ENCODE measurements at regions not wholly inside any gene's neighbourhood (a gene's known extent, or its start where the extent isn't known, plus 50 kb on each side); places are given as distances from the start of the nearest gene placed in this dataset.

- DNase-seq (ENCODE audit: extremely low read depth, low read depth), result no peak
Measured at GRCh38 chr10:58968389-58968755, 208.1 kb upstream of the PHYHIPL start.

DNA sequence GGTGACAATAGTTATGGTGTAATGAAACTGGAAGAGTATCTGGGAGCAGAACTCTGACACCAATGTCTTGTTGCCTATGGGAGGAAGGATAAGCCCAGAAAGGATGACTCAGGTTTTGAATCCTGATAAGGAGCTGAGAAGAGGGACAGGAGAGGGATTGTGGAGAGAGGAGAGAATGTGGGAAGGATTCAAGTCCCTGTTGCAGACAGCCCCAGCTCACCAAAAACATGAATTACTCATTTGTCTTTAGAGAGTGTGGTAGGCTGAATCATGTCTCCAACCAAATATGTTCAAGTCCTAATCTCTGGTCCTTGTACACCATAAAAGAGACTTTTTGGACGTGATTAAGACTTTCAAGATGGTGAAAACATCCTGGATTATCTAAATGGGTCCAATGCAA, 206.9 kb upstream of the PHYHIPL start:
- no peak for DNase-seq (ENCODE audit: extremely low read depth, low read depth)

- no peak for DNase-seq (ENCODE audit: extremely low read depth, low read depth)
Measured at GRCh38 chr10:58970160-58970915, 206.1 kb upstream of the PHYHIPL start.

DNA sequence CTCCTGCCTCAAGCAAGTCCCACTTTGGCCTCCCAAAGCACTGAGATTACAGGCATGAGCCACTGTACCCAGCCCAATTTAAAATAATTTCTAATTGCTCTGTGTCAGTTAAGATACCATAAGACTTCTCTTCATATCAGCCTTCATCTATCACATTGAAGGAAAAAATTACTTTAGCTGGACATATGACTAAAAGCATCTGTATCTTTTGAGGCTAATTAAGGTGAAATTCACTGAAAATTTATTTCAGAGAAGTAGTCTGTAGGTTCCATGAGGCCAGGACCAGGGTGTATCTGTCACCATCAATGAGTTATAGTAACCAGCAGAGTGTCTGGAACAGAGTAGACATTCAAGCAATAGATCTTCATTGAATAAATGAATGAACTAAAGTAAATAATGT, 205.2 kb upstream of the PHYHIPL start:
- no peak for DNase-seq (ENCODE audit: extremely low read depth, low read depth)

DNA sequence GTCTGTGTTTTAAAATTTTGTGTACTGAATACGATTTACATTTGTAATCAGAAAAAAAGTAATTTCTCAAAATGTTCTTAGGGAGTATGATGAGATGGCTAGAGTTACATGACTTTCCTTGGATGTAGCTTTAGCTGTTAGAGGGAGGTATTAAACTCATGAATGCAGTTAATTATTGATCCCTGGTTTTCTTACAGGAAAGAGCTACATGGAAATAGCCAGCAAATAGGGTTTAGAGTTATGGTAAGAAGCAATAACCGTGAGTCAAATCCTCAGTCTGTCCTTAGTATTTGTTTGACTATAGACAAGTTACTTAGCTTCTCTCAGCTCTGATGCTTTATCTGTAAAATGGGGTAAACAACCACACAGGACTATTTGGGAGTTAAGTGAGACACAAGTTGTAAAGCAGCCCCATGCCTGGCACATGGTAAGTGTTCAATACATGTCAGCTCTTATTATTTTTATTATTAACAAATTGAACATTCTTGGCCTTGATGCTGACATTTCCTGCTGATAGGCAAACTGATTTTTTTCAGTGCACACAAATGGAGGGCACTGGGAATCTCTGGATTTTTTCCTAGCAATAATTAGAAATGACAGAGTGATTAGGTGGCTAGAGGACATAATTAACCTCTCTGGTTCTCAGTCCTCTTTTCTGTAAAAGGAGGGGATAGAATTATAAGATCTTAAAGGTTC, 204.5 kb upstream of the PHYHIPL start:
- no peak for DNase-seq (ENCODE audit: extremely low read depth, low read depth)

DNA sequence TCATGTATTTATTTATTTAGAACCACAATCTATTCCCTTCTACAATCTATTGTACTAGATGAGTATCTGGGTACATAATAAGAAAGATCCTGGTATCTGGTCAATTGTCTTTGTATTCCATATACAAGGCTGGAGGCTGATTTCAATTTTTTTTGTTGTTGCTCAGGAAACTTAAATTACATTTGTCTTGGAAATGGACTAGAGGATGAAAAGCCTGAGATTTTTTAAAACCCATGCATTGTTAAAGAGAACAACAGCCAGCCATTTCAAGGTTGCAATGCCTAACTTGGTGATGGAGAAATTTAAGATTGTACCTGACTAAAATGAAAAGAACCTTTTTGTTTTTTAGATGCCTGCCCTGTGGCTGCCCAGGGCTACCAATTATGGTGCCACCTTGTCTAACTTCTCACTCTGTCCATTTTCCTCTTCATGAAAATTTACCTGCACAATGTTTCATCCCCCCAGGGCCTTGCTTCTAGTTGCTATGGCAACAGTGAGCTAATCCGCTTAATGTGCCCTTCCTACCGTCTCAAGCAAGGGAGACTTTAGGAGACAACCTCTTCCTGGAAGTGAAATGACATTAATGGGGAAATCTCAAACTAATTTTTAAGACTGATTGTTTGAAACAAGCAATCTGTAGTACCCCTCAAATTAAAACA, 203.7 kb upstream of the PHYHIPL start:
- no peak for DNase-seq (ENCODE audit: extremely low read depth, low read depth)

DNA sequence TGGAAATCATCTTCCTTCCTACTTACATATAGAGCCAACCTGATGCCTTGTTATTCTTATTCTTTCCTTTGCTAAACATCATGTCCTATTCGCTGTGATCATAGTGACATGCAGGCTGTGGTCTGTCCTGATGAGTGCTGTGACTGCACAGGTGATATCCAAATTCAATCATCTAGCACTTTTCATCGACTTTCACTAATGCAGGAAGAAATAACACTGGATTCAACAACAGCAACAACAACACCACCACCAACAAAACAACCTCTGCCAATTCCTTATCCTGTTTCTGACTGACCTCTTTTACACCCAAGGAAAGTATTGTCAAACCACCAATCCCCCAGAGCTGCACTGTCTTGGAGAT, 203.2 kb upstream of the PHYHIPL start:
- DNase-seq (ENCODE audit: extremely low read depth, low read depth), result no peak

- DNase-seq (ENCODE audit: extremely low read depth, low read depth), result no peak
Measured at GRCh38 chr10:58976254-58976653, 200.2 kb upstream of the PHYHIPL start.

DNA sequence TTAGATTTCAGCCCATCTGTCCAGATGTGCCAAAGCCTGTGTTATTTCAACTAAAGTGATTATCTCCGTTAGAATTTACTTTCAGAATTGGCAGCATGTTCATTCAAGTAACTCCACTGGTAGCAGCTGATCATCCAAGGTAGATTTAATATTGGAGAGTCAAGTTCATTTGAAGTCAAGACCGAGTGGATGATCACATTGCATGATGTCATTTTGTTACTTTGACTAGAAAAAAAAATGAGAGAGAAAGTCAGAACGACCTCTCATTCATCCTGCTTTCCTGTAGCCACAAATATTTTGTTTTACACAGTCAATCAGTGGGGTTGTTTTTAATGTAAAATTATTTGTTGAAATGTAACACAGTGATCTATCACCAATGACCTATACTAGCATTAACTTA, 196.7 kb upstream of the PHYHIPL start:
- no peak for DNase-seq (ENCODE audit: extremely low read depth, low read depth)

- no peak for DNase-seq (ENCODE audit: extremely low read depth, low read depth)
Measured at GRCh38 chr10:58980826-58981415, 195.5 kb upstream of the PHYHIPL start.

GRCh38 chr10:58981846-58982245, 194.6 kb upstream of the PHYHIPL start:
- DNase-seq (ENCODE audit: extremely low read depth, low read depth), result no peak

DNA sequence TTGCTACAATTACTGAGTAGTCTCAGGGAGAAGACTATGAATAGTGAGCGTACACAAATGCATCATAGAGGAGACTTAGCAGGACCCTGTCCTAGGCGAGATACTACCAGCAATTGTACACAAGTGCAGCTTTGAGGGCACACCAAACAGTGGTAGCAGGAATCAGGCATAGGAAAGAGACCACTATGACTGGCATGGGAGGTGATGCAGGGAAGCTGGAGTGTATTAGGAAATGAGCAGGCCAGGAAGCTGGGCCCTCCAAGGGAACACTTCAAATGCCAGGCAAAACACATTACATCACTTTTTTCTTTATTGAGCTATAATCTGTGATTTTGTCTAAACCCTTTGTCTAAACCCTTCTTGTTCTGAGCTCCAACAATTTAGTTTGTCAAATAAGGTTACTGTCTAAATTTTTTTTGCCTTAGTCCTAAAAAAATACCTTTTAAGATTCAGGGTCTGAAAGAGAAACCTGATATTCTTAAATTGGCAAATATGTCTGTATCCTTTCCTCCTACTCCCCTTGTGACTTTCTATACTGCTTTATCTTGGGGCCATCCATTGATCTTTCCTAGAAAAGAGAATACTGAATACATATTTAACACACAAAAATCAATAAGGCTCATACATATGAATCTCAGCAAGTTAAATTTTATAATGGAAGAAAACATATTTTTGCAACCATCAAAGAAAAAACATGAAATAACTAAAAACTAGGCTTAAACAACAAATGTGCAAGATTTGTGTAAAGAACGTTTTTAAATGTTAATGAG, 193.8 kb upstream of the PHYHIPL start:
- DNase-seq (ENCODE audit: extremely low read depth, low read depth), result no peak

DNA sequence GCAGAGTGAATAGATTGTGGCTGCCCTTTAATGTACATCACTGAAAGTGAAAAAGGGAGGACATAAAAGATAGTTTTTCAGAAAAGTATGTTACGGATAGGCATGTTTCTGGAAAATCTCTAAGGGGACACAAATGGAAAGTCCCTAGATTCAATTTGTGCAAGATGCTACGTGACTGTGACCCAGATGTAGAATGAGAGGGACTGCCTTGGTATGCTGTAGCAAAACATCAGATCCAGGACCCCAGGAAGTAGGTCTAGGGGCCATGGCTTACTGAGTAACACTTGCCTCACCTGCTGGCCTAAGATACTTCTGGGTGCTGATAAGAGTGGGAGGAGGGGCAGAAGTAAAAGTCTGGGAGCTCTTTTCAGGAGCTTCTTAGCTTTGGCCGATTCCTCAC, 191.2 kb upstream of the PHYHIPL start:
- DNase-seq (ENCODE audit: extremely low read depth, low read depth), result no peak

DNA sequence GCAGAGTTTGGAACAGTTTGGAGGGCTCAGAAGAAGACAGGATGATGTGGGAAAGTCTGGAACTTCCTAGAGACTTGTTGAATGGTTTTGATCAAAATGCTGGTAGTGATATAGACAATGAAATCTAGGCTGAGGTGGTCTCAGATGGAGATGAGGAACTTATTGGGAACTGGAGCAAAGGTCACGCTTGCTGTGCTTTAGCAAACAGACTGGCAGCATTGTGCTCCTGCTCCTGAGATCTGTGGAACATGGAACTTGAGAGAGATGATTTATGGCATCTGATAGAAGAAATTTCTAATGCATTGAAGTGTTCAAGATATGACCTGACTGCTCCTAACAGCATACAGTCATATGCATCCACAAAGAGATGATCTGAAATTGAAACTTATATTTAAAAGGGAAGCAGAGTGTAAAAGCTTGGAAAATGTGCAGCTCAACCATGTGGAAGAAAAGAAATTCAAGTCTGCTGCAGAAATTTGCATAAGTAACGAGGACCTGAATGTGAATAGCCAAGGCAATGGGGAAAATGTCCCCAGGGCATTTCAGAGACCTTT, 186.9 kb upstream of the PHYHIPL start:
- no peak for DNase-seq (ENCODE audit: extremely low read depth, low read depth)

DNA sequence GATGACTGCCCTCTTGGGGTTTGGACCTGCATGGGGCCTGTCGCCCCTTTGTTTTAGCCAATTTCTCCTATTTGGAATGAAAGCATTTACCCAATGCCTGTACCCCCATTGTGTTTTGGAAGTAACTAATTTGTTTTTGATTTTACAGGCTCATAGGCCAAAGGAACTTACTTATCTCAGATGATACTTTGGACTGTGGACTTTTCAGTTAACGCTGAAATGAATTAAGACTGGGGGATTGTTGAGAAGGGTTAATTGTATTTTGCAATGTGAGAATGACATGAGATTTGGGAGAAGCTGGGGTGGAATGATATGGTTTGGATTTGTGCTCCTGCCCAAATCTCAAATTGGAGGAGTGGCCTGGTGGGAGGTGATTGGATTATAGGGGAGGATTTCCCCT, 185.8 kb upstream of the PHYHIPL start:
- DNase-seq (ENCODE audit: extremely low read depth, low read depth), result no peak

GRCh38 chr10:58991856-58992255, 184.6 kb upstream of the PHYHIPL start:
- no peak for DNase-seq (ENCODE audit: extremely low read depth, low read depth)

- no peak for DNase-seq (ENCODE audit: extremely low read depth, low read depth)
Measured at GRCh38 chr10:58992830-58993460, 183.5 kb upstream of the PHYHIPL start.

DNA sequence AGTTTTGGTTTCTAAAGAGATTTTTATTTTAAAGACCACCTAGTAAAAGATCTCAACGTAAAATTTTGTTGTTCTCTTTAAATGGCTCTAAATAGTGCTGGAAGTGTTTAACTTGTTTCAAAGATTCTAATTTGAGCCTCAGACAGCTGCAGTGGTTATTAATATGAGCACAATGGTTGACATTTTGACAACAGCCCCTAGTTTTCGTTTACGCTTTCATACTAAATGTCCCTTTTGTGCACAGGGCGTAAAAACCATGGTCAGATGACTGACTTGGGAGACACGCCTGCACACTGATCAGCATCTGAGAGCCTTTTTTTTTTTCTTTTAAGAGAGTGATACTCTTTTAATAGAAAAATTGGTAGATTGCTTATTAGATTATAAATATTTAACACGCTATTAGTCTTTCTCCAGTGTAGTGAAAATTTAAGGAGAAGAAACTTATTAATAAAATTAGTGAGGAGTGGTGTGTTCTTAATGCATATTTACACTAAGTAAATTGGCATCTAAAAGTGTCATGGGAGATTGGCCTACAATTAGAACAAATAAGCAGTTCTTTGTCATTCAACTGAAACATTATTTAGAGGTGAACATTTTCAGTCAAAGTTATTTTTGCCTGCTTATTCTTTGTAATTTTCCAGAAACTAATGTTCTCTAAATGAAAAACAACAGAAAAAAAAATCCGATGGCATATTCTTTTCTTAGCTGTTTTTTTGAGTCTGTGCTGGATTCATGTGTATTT, 182.8 kb upstream of the PHYHIPL start:
- DNase-seq (ENCODE audit: extremely low read depth, low read depth), result no peak

DNA sequence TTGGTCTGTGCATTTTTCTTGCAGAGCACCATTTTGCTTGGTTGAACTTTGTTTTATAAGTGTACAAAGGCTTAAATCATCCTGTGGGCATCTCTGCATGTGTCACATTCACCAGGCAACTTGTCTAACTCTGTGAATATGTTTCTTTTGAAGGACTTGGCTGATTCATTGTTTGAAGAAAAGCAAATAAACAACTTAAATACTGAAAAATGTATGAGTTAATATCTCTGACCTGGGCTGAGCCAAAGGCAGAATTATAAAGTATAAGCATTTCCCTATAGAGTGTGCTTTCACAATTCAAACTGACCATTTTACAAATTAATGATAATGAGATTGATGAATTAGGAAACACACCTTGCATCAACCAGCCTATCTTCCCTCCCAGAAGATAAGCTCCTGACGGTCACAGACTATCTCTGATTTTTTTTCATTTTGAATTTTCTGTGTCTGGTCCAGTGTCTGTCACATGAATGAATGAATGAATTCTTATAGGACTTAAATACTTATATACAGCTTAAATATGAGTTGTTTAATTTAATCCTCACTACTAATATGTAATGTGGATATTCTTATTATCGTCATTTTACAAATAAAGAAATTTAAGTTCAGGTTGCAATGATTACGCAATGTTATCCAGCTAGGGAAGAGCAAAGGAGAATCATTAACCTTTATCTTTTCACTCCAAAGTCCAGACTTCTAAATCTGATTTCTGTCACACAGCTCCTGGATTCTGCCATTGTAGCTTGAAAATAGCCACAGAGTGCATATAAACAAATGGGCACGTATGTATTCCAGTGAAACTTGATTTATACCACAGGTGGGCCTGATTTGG, 182.0 kb upstream of the PHYHIPL start:
- DNase-seq (ENCODE audit: extremely low read depth, low read depth), result no peak

Data from NCI-H460 (cell line).